ENCODE measurements at regions not wholly inside any gene's neighbourhood (a gene's known extent, or its start where the extent isn't known, plus 50 kb on each side); places are given as distances from the start of the nearest gene placed in this dataset.
"Not testable (repeated sequence)": the region's sequence is repeated elsewhere in the genome, so short reads cannot be mapped to it uniquely, and the experiment has no call there.

DNA sequence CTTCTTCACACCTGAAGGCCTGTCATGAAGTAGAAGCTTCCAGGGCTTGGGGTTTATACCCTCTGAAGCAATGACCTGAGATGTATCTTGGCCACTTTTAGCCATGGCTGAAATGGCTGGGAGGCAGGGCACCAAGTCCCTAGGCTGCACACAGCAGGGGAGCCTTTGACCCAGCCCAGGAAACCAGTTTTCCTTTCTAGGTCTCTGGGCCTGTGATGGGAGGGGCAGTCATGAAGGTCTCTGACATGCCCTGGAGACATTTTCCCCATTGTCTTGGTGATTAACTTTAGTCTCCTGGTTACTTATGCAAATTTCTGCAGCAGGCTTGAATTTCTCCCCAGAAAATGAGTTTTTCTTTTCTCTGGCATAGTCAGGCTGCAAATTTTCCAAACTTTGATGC lies 511.0 kb upstream of the KLHL4 start:
- ATAC-seq (replicated peaks in 6 of 8): no peak
- no peak overlapping the region for H3K27ac ChIP-seq
- no peak overlapping the region for H3K4me3 ChIP-seq
- in situ Hi-C loops (cut with MboI; ENCODE audit: low pct_unique_long_range_greater_than_20kb in 2 of 9, low sequenced_read_pairs in 9 of 9, unreplicated experiment in 9 of 9): no loop called here
- no peaks in the 10 kb centered on the region for H3K4me1 ChIP-seq (replicated peaks in 1 of 2)

DNA sequence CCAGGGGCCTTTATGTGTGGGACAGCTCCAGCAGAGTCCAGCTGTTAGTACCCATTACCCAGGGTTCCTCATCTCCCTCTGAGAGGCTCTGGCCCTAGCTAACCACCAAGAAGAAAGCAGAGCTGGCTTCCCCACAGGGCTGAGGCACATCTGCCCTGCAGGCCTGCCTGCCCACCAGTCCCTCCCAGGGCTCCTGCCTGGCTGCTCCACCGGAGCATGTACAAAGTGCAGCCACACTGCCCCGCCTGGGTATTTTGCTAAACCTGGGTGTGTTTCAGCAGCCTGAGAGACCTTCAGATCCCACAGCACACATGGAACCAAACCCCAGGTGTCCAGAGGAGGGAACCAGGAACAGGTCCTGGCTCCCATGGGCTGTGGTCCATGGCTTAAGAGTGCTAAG lies 500.4 kb upstream of the KLHL4 start:
- no peak overlapping the region for H3K27ac ChIP-seq
- H3K4me3 ChIP-seq: no peak overlapping the region
- H3K4me1 ChIP-seq (replicated peaks in 1 of 2): no peaks in the 10 kb centered on the region
- in situ Hi-C loops (cut with MboI; ENCODE audit: low pct_unique_long_range_greater_than_20kb in 2 of 9, low sequenced_read_pairs in 9 of 9, unreplicated experiment in 9 of 9): no loop called here
- no CpG with 5 or more reads among the region's 2 CpGs for WGBS, 10 experiments
- ATAC-seq (replicated peaks in 6 of 8): no peak

DNA sequence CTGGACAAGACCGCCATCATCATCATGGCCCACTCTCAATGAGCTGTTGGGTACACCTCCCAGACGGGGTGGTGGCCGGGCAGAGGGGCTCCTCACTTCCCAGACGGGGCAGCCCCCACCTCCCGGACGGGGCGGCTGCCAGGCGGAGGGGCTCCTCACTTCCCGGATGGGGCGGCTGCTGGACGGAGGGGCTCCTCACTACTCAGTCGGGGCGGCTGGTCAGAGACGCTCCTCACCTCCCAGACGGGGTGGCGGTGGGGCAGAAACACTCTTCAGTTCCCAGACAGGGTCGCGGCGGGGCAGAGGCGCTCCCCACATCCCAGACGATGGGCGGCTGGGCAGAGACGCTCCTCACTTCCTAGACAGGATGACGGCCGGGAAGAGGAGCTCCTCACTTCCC lies 484.5 kb upstream of the KLHL4 start:
- in situ Hi-C loops (cut with MboI; ENCODE audit: low pct_unique_long_range_greater_than_20kb in 2 of 9, low sequenced_read_pairs in 9 of 9, unreplicated experiment in 9 of 9); H3K27ac ChIP-seq; H3K4me1 ChIP-seq (replicated peaks in 1 of 2); ATAC-seq (replicated peaks in 6 of 8); H3K4me3 ChIP-seq: not testable (repeated sequence)
- 100% methylated on average over 1 of the region's 25 CpGs; no CpG with 5 or more reads in 9 of the 10 experiments for WGBS, 10 experiments

GRCh38 chrX:87045352-87045751 lies 472.2 kb upstream of the KLHL4 start:
- no peak overlapping the region for H3K4me3 ChIP-seq
- in situ Hi-C loops (cut with MboI; ENCODE audit: low pct_unique_long_range_greater_than_20kb in 2 of 9, low sequenced_read_pairs in 9 of 9, unreplicated experiment in 9 of 9): no loop called here
- H3K27ac ChIP-seq: no peak overlapping the region
- no peaks in the 10 kb centered on the region for H3K4me1 ChIP-seq (replicated peaks in 1 of 2)
- 0 to 100% (median 53%) methylated on average over 1 to 3 of the region's 4 CpGs; no CpG with 5 or more reads in 5 of the 10 experiments for WGBS, 10 experiments
- ATAC-seq (replicated peaks in 6 of 8): peak in 1 of 8 experiments; percentile 36

GRCh38 chrX:87049567-87049966 lies 468.0 kb upstream of the KLHL4 start:
- ATAC-seq (replicated peaks in 6 of 8): no peak
- WGBS, 10 experiments: 28 to 80% (median 34%) methylated on average over 2 to 3 of the region's 3 CpGs; no CpG with 5 or more reads in 7 of the 10 experiments
- H3K27ac ChIP-seq: no peak overlapping the region
- in situ Hi-C loops (cut with MboI; ENCODE audit: low pct_unique_long_range_greater_than_20kb in 2 of 9, low sequenced_read_pairs in 9 of 9, unreplicated experiment in 9 of 9): no loop called here
- no peak overlapping the region for H3K4me3 ChIP-seq
- H3K4me1 ChIP-seq (replicated peaks in 1 of 2): no peaks in the 10 kb centered on the region

DNA sequence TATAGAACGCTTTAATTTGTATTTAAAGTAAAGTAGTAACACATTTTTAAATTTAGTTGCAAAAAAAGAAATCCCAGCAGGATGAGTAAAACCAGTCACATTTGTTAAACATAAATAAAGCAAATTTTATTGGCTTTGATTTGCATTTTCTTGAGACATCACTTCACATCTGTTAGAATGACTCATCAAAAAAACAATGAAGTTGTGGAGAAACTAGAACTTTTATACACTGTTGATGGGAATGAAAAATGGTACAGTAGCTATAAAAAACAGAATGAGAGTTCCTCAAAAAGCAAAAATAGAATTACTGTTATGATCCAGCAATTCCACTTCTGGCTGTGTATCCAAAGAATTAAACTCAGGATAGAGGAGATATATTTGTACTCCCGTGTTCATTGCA lies 454.0 kb upstream of the KLHL4 start:
- ATAC-seq (replicated peaks in 6 of 8): peak in 2 of 8 experiments; percentile 43 to 48
- in situ Hi-C loops (cut with MboI; ENCODE audit: low pct_unique_long_range_greater_than_20kb in 2 of 9, low sequenced_read_pairs in 9 of 9, unreplicated experiment in 9 of 9): no loop called here
- Histone ChIP-seq H3K4me1 (replicated peaks in 1 of 2) (no peaks in the 10 kb centered on the region), H3K27ac (no peak overlapping the region), H3K4me3 (no peak overlapping the region)
- 0 to 100% (median 0%) methylated on average over 1 to 2 of the region's 2 CpGs; no CpG with 5 or more reads in 3 of the 10 experiments for WGBS, 10 experiments

- Histone ChIP-seq H3K4me1 (replicated peaks in 1 of 2) (no peaks in the 10 kb centered on the region), H3K4me3 (no peak overlapping the region), H3K27ac (no peak overlapping the region)
- peak in 3 of 8 experiments; percentile 53 to 85 (median 75) for ATAC-seq (replicated peaks in 6 of 8)
- in situ Hi-C loops (cut with MboI; ENCODE audit: low pct_unique_long_range_greater_than_20kb in 2 of 9, low sequenced_read_pairs in 9 of 9, unreplicated experiment in 9 of 9): no loop called here
These were observed 453.1 kb upstream of the KLHL4 start for GRCh38 chrX:87064502-87064901.

- in situ Hi-C loops (cut with MboI; ENCODE audit: low pct_unique_long_range_greater_than_20kb in 2 of 9, low sequenced_read_pairs in 9 of 9, unreplicated experiment in 9 of 9): no loop called here
- peak in 3 of 8 experiments; percentile 37 to 69 (median 68) for ATAC-seq (replicated peaks in 6 of 8)
- H3K4me3 ChIP-seq: no peak overlapping the region
- H3K27ac ChIP-seq: no peak overlapping the region
- H3K4me1 ChIP-seq (replicated peaks in 1 of 2): no peaks in the 10 kb centered on the region
These were observed 449.7 kb upstream of the KLHL4 start for GRCh38 chrX:87067795-87068369.

- Histone ChIP-seq H3K4me1 (replicated peaks in 1 of 2) (no peaks in the 10 kb centered on the region), H3K4me3 (no peak overlapping the region), H3K27ac (no peak overlapping the region)
- no peak for ATAC-seq (replicated peaks in 6 of 8)
- 0 to 96% (median 48%) methylated on average over 1 to 5 of the region's 5 CpGs; no CpG with 5 or more reads in 4 of the 10 experiments for WGBS, 10 experiments
- in situ Hi-C loops (cut with MboI; ENCODE audit: low pct_unique_long_range_greater_than_20kb in 2 of 9, low sequenced_read_pairs in 9 of 9, unreplicated experiment in 9 of 9): no loop called here
These were observed 439.4 kb upstream of the KLHL4 start for GRCh38 chrX:87078231-87078630.

DNA sequence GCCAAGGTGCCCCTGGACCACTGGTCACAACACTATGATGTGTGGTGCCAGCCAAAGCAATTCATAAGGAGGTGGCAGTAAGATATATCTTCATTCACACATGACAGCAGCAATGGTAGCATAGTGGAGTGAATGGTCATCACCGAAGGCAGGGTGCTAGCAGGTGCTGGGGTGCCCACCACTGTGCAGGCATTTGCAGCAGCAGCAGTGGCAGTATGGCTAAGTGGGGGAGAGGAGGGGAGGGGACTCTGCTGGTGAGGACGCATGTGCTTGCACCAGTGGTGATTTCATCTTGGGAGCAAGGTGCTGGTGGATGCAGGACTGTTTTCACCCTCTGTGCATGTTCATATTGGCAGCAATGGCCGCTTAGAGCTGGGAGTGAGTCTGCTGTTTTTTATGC lies 419.1 kb upstream of the KLHL4 start:
- no peak for ATAC-seq (replicated peaks in 6 of 8)
- no peaks in the 10 kb centered on the region for H3K4me1 ChIP-seq (replicated peaks in 1 of 2)
- H3K27ac ChIP-seq: no peak overlapping the region
- in situ Hi-C loops (cut with MboI; ENCODE audit: low pct_unique_long_range_greater_than_20kb in 2 of 9, low sequenced_read_pairs in 9 of 9, unreplicated experiment in 9 of 9): no loop called here
- no peak overlapping the region for H3K4me3 ChIP-seq
- WGBS, 10 experiments: 0 to 83% (median 28%) methylated on average over 1 of the region's 3 CpGs; no CpG with 5 or more reads in 6 of the 10 experiments

- in situ Hi-C loops (cut with MboI; ENCODE audit: low pct_unique_long_range_greater_than_20kb in 2 of 9, low sequenced_read_pairs in 9 of 9, unreplicated experiment in 9 of 9): no loop called here
- H3K4me3 ChIP-seq: no peak overlapping the region
- 0 to 90% (median 50%) methylated on average over 1 of the region's 1 CpG; no CpG with 5 or more reads in 7 of the 10 experiments for WGBS, 10 experiments
- ATAC-seq (replicated peaks in 6 of 8): no peak
- H3K27ac ChIP-seq: no peak overlapping the region
- H3K4me1 ChIP-seq (replicated peaks in 1 of 2): no peaks in the 10 kb centered on the region
These were observed 412.5 kb upstream of the KLHL4 start for GRCh38 chrX:87105131-87105530.

- H3K4me3 ChIP-seq: no peak overlapping the region
- ATAC-seq (replicated peaks in 6 of 8): no peak
- WGBS, 10 experiments: 0 to 100% methylated on average over 1 of the region's 2 CpGs; no CpG with 5 or more reads in 8 of the 10 experiments
These were observed 407.5 kb upstream of the KLHL4 start for GRCh38 chrX:87110142-87110541.

GRCh38 chrX:87140800-87141483 lies 376.7 kb upstream of the KLHL4 start:
- in situ Hi-C loops (cut with MboI; ENCODE audit: low pct_unique_long_range_greater_than_20kb in 2 of 9, low sequenced_read_pairs in 9 of 9, unreplicated experiment in 9 of 9): no loop called here
- 50 to 100% (median 90%) methylated on average over 1 to 8 of the region's 18 CpGs; no CpG with 5 or more reads in 5 of the 10 experiments for WGBS, 10 experiments
- H3K27ac ChIP-seq: no peak overlapping the region
- no peaks in the 10 kb centered on the region for H3K4me1 ChIP-seq (replicated peaks in 1 of 2)
- ATAC-seq (replicated peaks in 6 of 8): no peak
- no peak overlapping the region for H3K4me3 ChIP-seq

More at GRCh38 chrX:87110142-87110541, 407.5 kb upstream of the KLHL4 start:
- Histone ChIP-seq H3K27ac (no peak overlapping the region), H3K4me1 (replicated peaks in 1 of 2) (no peaks in the 10 kb centered on the region)
- in situ Hi-C loops (cut with MboI; ENCODE audit: low pct_unique_long_range_greater_than_20kb in 2 of 9, low sequenced_read_pairs in 9 of 9, unreplicated experiment in 9 of 9): no loop called here

DNA sequence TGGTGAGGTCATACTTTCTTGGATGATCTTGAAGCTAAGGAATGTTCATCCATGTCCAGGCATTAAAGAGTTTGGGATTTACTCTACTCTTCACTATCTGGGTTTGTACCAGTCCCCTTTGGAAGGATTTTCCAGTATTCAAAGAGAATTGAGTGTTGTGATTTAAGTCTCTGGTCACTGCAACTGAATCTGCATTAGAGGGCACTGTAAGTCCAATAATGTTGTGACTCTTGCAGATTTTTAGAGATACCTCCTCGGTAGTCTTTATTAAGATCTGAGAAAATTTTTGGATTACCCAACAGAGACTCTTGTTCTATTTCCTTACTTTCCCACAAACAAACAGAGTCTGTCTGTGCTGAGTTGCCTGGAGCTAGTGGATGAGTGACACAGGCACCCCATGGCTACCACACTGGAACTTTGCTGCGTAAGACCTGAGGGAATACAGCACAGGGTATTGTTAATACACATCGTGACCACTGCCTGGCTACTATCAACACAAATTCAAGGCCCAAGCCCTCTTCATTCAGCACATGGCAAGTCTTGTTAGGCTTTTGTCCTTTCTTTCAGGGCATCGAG lies 357.1 kb upstream of the KLHL4 start:
- Histone ChIP-seq H3K4me3 (no peak overlapping the region), H3K4me1 (replicated peaks in 1 of 2) (no peaks in the 10 kb centered on the region), H3K27ac (no peak overlapping the region)
- in situ Hi-C loops (cut with MboI; ENCODE audit: low pct_unique_long_range_greater_than_20kb in 2 of 9, low sequenced_read_pairs in 9 of 9, unreplicated experiment in 9 of 9): no loop called here
- WGBS, 10 experiments: 10 to 81% (median 67%) methylated on average over 1 to 3 of the region's 4 CpGs; no CpG with 5 or more reads in 7 of the 10 experiments
- no peak for ATAC-seq (replicated peaks in 6 of 8)

All from motor neuron (in vitro differentiated cells).